NCI-H146 treated with DMSO at 0.1 percent for 48 hours (cell line): ENCODE measurements at regions not wholly inside any gene's neighbourhood (a gene's known extent, or its start where the extent isn't known, plus 50 kb on each side); places are given as distances from the start of the nearest gene placed in this dataset.
A peak's percentile ranks its signal among the peaks of the same experiment; 100 is the strongest.

Source experiments
- DNase-seq: peaks from one replicate; lab custom pipeline; 2025; ENCODE audit not compliant: unreplicated experiment; lab: John Stamatoyannopoulos, UW

- no peak for DNase-seq
Observed at GRCh38 chr13:54162069-54162468, 1133.5 kb downstream of the OLFM4 start.

- DNase-seq, result peak; percentile 74
Observed at GRCh38 chr13:54165581-54166215, 1137.1 kb downstream of the OLFM4 start.

- DNase-seq, result no peak
Observed at GRCh38 chr13:54173996-54174395, 1145.4 kb downstream of the OLFM4 start.

- no peak for DNase-seq
Observed at GRCh38 chr13:54175466-54175865, 1146.9 kb downstream of the OLFM4 start.

- DNase-seq, result no peak
Observed at GRCh38 chr13:54177466-54177865, 1148.9 kb downstream of the OLFM4 start.

GRCh38 chr13:54183166-54183565 is 1154.6 kb downstream of the OLFM4 start:
- no peak for DNase-seq

GRCh38 chr13:54183728-54184127 is 1155.1 kb downstream of the OLFM4 start:
- no peak for DNase-seq

- DNase-seq, result peak; percentile 14
Observed at GRCh38 chr13:54184576-54184975, 1156.0 kb downstream of the OLFM4 start.

- DNase-seq, result no peak
Observed at GRCh38 chr13:54185101-54185500, 1156.5 kb downstream of the OLFM4 start.

GRCh38 chr13:54185785-54186184 is 1157.2 kb downstream of the OLFM4 start:
- DNase-seq, result peak; percentile 63

GRCh38 chr13:54187461-54187860 is 1158.8 kb downstream of the OLFM4 start:
- no peak for DNase-seq

GRCh38 chr13:54194233-54195024 is 1165.8 kb downstream of the OLFM4 start:
- peak; percentile 37 for DNase-seq

- no peak for DNase-seq
Observed at GRCh38 chr13:54196684-54197083, 1168.1 kb downstream of the OLFM4 start.

GRCh38 chr13:54198911-54199310 is 1170.3 kb downstream of the OLFM4 start:
- DNase-seq, result no peak

GRCh38 chr13:54206626-54207025 is 1178.0 kb downstream of the OLFM4 start:
- DNase-seq, result no peak

- DNase-seq, result no peak
Observed at GRCh38 chr13:54210397-54211049, 1181.9 kb downstream of the OLFM4 start.

GRCh38 chr13:54216221-54216620 is 1187.6 kb downstream of the OLFM4 start:
- no peak for DNase-seq

- no peak for DNase-seq
Observed at GRCh38 chr13:54226876-54227275, 1198.3 kb downstream of the OLFM4 start.

GRCh38 chr13:54232700-54233099 is 1204.1 kb downstream of the OLFM4 start:
- no peak for DNase-seq

- DNase-seq, result no peak
Observed at GRCh38 chr13:54234607-54235006, 1206.0 kb downstream of the OLFM4 start.

GRCh38 chr13:54241719-54242118 is 1213.1 kb downstream of the OLFM4 start:
- peak; percentile 81 for DNase-seq

- no peak for DNase-seq
Observed at GRCh38 chr13:54248306-54248705, 1219.7 kb downstream of the OLFM4 start.
